Adrenal gland (tissue), 9 donors: ENCODE measurements at regions not wholly inside any gene's neighbourhood (a gene's known extent, or its start where the extent isn't known, plus 50 kb on each side); places are given as distances from the start of the nearest gene placed in this dataset.

Experiments used
- DNase-seq, 7 donors: peaks; one replicate each; pipeline ENCODE4 v3.0.0-alpha.2; 2019 to 2020
- H3K27ac ChIP-seq, 5 donors: fragments of 200-600 bp; sonication (generic) in 4 of 5; 1 replicate in 3 of 5; 2 replicates in 2 of 5; pipeline versions ENCODE4 v1.5.1 to v1.8.0; 2016 to 2020; ENCODE audit warnings: mild to moderate bottlenecking in 1 of 5
- H3K27me3 ChIP-seq: fragments of 200-600 bp; 2 replicates; pipeline ENCODE4 v1.8.0; 2021
- H3K36me3 ChIP-seq, 2 donors: fragments of 200-600 bp; replicated peaks in 1 of 2; 1 replicate in 1 of 2; 2 replicates in 1 of 2; pipeline versions ENCODE4 v1.5.1 to v1.8.0; 2018 to 2022
- H3K4me1 ChIP-seq, 2 donors: fragments of 200-600 bp; replicated peaks in 1 of 2; 1 replicate in 1 of 2; 2 replicates in 1 of 2; pipeline versions ENCODE4 v1.5.1 to v1.8.0; 2018 to 2021
- H3K4me3 ChIP-seq, 4 donors: fragments of 200-600 bp; sonication (generic) in 3 of 4; one replicate each; pipeline ENCODE4 v1.5.1; 2016 to 2018
- H3K9me3 ChIP-seq, 3 donors: fragments of 200-600 bp; sonication (generic) in 1 of 3; replicated peaks in 1 of 3; 1 replicate in 2 of 3; 2 replicates in 1 of 3; pipeline versions ENCODE4 v1.5.1 to v1.8.0; 2016 to 2021
- POLR2A ChIP-seq, 2 donors: fragments of 450-650 bp; IDR thresholded peaks; one replicate each; pipeline ENCODE4 v1.6.1; 2017; ENCODE audit warnings: antibody characterized with exemption in 2 of 2, mild to moderate bottlenecking in 2 of 2, moderate library complexity in 1 of 2
- WGBS, 4 donors: extraction: QIAGEN DNeasy Blood & Tissue Kit in 2 of 4; methylation state at CpG; one replicate each; pipeline versions ENCODE4 v1.1.5 to v1.1.7; 2013 to 2017; 5-methylcytosine and 5-hydroxymethylcytosine counted together
- intact Hi-C, 2 donors: fragments of 100-400 bp; cut with DNase I; formaldehyde crosslinking; loops; one replicate each; pipeline versions ENCODE4 v1.14.1 to v1.15.0; 2022 to 2023
- TF ChIP-seq, protein P1 (sequence below), 6 experiments: fragments of 450-650 bp in 4 of 6; fragments of 200-600 bp in 2 of 6; sonication (generic) in 1 of 6; IDR thresholded peaks; 1 replicate in 5 of 6; 2 replicates in 1 of 6; pipeline versions ENCODE4 v1.5.1 to v1.8.0; 2016 to 2021; ENCODE audit warnings: antibody characterized with exemption in 6 of 6, mild to moderate bottlenecking in 2 of 6, moderate library complexity in 1 of 6
- donor health status: healthy with polysubstance abuse.
- donor health status: Bipolar disorder and iron deficiency.
- donor health status: DM: yes; HTN: yes; CAD: no.
- donor health status: DM: no; HTN: no; CAD: no.
- donor health status: DM: no; HTN: no; CAD: no.

- TF ChIP-seq POLR2A (IDR thresholded peaks at IDR 0.05), result no peak
- TF ChIP-seq, protein P1, sequence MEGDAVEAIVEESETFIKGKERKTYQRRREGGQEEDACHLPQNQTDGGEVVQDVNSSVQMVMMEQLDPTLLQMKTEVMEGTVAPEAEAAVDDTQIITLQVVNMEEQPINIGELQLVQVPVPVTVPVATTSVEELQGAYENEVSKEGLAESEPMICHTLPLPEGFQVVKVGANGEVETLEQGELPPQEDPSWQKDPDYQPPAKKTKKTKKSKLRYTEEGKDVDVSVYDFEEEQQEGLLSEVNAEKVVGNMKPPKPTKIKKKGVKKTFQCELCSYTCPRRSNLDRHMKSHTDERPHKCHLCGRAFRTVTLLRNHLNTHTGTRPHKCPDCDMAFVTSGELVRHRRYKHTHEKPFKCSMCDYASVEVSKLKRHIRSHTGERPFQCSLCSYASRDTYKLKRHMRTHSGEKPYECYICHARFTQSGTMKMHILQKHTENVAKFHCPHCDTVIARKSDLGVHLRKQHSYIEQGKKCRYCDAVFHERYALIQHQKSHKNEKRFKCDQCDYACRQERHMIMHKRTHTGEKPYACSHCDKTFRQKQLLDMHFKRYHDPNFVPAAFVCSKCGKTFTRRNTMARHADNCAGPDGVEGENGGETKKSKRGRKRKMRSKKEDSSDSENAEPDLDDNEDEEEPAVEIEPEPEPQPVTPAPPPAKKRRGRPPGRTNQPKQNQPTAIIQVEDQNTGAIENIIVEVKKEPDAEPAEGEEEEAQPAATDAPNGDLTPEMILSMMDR (IDR thresholded peaks at IDR 0.05), result peak; percentile 82 to 90 (median 88)
- no peaks in the 10 kb centered on the region for H3K9me3 ChIP-seq
- WGBS, 4 donors, result 46 to 50% (median 48%) methylated on average over 7 of the region's 7 CpGs
- intact Hi-C loops, result loop anchor here in 1 of 2 donors (5.0 kb wide), 1 partner anchor 831 kb away; no protein-coding TSS in a partner anchor
- no peak overlapping the region for H3K4me3 ChIP-seq
- H3K4me1 ChIP-seq, result no peaks in the 10 kb centered on the region
- H3K36me3 ChIP-seq, result no peaks in the 10 kb centered on the region
- no peaks in the 10 kb centered on the region for H3K27me3 ChIP-seq
- H3K27ac ChIP-seq, result no peak overlapping the region
- peak; percentile 40 to 87 (median 56) for DNase-seq
Measured at GRCh38 chr16:52191531-52192134, 355.3 kb downstream of the TOX3 start.

DNA sequence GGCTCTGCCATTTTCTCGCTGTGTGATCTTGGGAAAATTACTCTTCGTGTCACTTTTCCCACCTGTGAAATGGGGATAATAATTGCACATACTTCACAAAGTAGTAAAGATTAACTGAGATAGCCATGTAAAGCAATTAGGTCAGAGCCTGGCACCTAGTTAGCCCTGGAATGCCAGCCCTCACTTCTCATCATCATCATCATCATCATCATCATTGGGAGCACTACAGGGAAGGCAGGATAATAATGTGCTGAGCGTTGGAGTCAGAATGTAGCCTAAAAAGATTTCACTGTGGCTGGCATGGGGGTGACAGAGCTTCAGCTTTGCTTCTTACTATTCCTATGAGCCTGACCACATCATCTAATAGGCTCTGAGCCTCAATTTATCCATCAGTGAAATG, 362.6 kb downstream of the TOX3 start:
- Histone ChIP-seq H3K36me3 (no peaks in the 10 kb centered on the region), H3K4me3 (no peak overlapping the region), H3K4me1 (no peaks in the 10 kb centered on the region), H3K27me3 (no peaks in the 10 kb centered on the region), H3K9me3 (no peaks in the 10 kb centered on the region), H3K27ac (no peak overlapping the region)
- TF ChIP-seq, protein P1 (IDR thresholded peaks at IDR 0.05), result no peak
- no peak for TF ChIP-seq POLR2A (IDR thresholded peaks at IDR 0.05)
- intact Hi-C loops, result no loop called here
- DNase-seq, result no peak
- 72 to 88% (median 78%) methylated on average over 3 of the region's 3 CpGs for WGBS, 4 donors

- H3K36me3 ChIP-seq, result no peaks in the 10 kb centered on the region
- TF ChIP-seq, protein P1 (IDR thresholded peaks at IDR 0.05), result no peak
- no peak for TF ChIP-seq POLR2A (IDR thresholded peaks at IDR 0.05)
Measured at GRCh38 chr16:52182840-52183239, 364.1 kb downstream of the TOX3 start.

GRCh38 chr16:52174168-52174567, 372.8 kb downstream of the TOX3 start:
- DNase-seq, result no peak
- no peaks in the 10 kb centered on the region for H3K36me3 ChIP-seq
- no peaks in the 10 kb centered on the region for H3K27me3 ChIP-seq
- H3K27ac ChIP-seq, result no peak overlapping the region
- WGBS, 4 donors, result 40 to 73% (median 62%) methylated on average over 2 of the region's 2 CpGs
- no peak for TF ChIP-seq POLR2A (IDR thresholded peaks at IDR 0.05)
- TF ChIP-seq, protein P1 (IDR thresholded peaks at IDR 0.05), result no peak
- no peaks in the 10 kb centered on the region for H3K4me1 ChIP-seq
- intact Hi-C loops, result no loop called here
- no peak overlapping the region for H3K4me3 ChIP-seq
- no peaks in the 10 kb centered on the region for H3K9me3 ChIP-seq

More at GRCh38 chr16:52182840-52183239, 364.1 kb downstream of the TOX3 start:
- 70 to 81% (median 75%) methylated on average over 2 of the region's 2 CpGs for WGBS, 4 donors
- no peak overlapping the region for H3K27ac ChIP-seq
- H3K27me3 ChIP-seq, result no peaks in the 10 kb centered on the region
- H3K4me3 ChIP-seq, result no peak overlapping the region
- no peaks in the 10 kb centered on the region for H3K9me3 ChIP-seq
- intact Hi-C loops, result no loop called here
- no peaks in the 10 kb centered on the region for H3K4me1 ChIP-seq
- no peak for DNase-seq
